ENCODE measurements at regions not wholly inside any gene's neighbourhood (a gene's known extent, or its start where the extent isn't known, plus 50 kb on each side); places are given as distances from the start of the nearest gene placed in this dataset.

DNA sequence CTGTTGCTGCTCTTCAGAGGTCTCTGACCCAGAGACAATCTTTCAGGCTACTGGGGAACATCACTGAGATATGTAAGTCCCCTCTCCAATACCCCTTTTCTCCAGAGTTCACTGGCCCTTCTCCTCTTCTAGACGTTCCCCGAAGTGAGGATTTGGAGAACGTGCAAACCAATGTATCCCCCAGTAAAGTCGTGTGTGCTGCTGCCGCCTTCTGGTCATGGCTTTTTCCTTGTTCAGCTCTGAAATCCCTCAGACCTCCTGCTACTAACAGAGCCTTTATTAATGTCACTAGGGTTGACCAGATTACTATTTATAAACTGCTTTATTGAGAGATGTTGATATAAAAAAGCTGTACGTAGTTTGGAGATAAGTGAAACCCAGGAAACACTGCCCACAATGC lies 1028.6 kb downstream of the CDH9 start:
- no peak for TF ChIP-seq SUZ12 (IDR thresholded peaks at IDR 0.05; ENCODE audit: extremely low read depth, insufficient read depth, insufficient read length)
- no peak for TF ChIP-seq YY1 (IDR thresholded peaks at IDR 0.05; ENCODE audit: insufficient read depth, insufficient read length)
- no peak for TF ChIP-seq ZNF274 (IDR thresholded peaks at IDR 0.05; ENCODE audit: low read depth, low read length)
- H3K36me3 ChIP-seq (ENCODE audit: insufficient read depth, insufficient read length, low read length), result no peaks in the 10 kb centered on the region
- no peak for DNase-seq (ENCODE audit: low read depth, low spot score)

DNA sequence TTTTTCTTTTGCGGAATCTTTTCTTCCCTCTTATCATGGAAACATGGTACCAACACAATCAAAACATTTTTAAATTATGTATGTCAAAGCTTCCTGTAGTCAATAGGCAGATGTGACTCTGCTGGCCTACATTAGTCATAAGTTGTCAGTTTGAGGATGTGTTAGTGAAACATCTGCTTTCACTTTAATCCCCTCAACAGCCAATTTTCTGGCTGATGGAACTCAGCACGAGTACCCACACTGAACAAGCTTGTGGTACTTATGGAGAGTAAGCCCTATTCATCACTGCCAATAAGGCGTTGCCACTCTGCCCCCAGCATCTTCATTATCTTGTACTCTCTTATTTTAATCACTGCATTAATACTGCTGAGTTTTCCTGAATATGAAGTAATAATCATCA lies 1034.4 kb downstream of the CDH9 start:
- Histone ChIP-seq H3K36me3 (ENCODE audit: insufficient read depth, insufficient read length, low read length) (no peaks in the 10 kb centered on the region), H3K4me3 (ENCODE audit: insufficient read length, low read depth) (no peak overlapping the region), H3K9ac (ENCODE audit: insufficient read length, low read depth) (no peak overlapping the region), H3K4me1 (ENCODE audit: insufficient read depth, insufficient read length) (no peaks in the 10 kb centered on the region), H3K9me3 (ENCODE audit: insufficient read depth, low read length) (no peaks in the 10 kb centered on the region), H3K27me3 (ENCODE audit: insufficient read depth, insufficient read length) (no peaks in the 10 kb centered on the region)
- no peak for TF ChIP-seq SUZ12 (IDR thresholded peaks at IDR 0.05; ENCODE audit: extremely low read depth, insufficient read depth, insufficient read length)
- TF ChIP-seq YY1 (IDR thresholded peaks at IDR 0.05; ENCODE audit: insufficient read depth, insufficient read length), result no peak
- no peak for TF ChIP-seq ZNF274 (IDR thresholded peaks at IDR 0.05; ENCODE audit: low read depth, low read length)
- no peak for DNase-seq (ENCODE audit: low read depth, low spot score)

More for the DNA sequence above, 1028.6 kb downstream of the CDH9 start:
- Histone ChIP-seq H3K9me3 (ENCODE audit: insufficient read depth, low read length) (no peaks in the 10 kb centered on the region), H3K4me1 (ENCODE audit: insufficient read depth, insufficient read length) (no peaks in the 10 kb centered on the region), H3K4me3 (ENCODE audit: insufficient read length, low read depth) (no peak overlapping the region), H3K27me3 (ENCODE audit: insufficient read depth, insufficient read length) (no peaks in the 10 kb centered on the region), H3K9ac (ENCODE audit: insufficient read length, low read depth) (no peak overlapping the region)

DNA sequence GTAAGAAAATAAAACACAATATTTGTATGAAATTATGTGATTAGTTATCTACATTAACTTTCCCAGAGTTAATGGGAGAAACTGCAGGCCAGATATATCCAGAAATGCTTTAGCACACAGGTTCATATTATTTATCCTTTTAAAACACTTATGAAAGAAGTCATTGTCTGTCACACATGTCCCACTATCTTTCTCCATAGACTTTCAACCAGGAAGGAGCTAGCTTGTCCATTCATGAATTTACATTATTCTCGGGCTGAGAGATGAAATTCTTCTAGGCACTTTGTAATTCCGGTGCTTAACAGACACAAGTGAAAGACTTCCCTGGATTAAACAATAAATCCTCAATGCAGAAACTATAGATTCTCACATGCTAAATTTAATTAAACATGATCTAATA lies 1043.2 kb downstream of the CDH9 start:
- Histone ChIP-seq H3K27me3 (ENCODE audit: insufficient read depth, insufficient read length) (no peaks in the 10 kb centered on the region), H3K9ac (ENCODE audit: insufficient read length, low read depth) (no peak overlapping the region), H3K36me3 (ENCODE audit: insufficient read depth, insufficient read length, low read length) (no peaks in the 10 kb centered on the region), H3K4me3 (ENCODE audit: insufficient read length, low read depth) (no peak overlapping the region), H3K9me3 (ENCODE audit: insufficient read depth, low read length) (no peaks in the 10 kb centered on the region), H3K4me1 (ENCODE audit: insufficient read depth, insufficient read length) (no peaks in the 10 kb centered on the region)
- DNase-seq (ENCODE audit: low read depth, low spot score), result no peak
- TF ChIP-seq ZNF274 (IDR thresholded peaks at IDR 0.05; ENCODE audit: low read depth, low read length), result no peak
- TF ChIP-seq YY1 (IDR thresholded peaks at IDR 0.05; ENCODE audit: insufficient read depth, insufficient read length), result no peak
- TF ChIP-seq SUZ12 (IDR thresholded peaks at IDR 0.05; ENCODE audit: extremely low read depth, insufficient read depth, insufficient read length), result no peak

DNA sequence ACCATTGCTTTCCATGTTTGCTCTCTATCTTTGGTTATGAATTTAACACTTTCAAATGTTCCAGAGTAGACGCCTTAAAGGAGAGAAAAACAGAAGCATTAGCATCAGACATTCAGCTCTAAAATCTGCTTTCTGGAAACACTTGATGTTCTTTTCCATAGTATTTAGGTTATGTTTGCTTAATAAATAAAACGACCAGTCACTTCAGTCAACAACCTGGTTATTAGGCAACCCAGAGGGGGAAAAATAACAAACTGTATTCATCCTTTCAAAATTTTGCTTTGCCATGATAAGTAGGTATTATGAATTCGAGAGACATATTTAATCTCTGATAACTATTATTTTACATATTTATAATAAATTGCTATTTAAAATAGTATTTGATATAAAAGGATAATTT lies 1044.7 kb downstream of the CDH9 start:
- H3K4me1 ChIP-seq (ENCODE audit: insufficient read depth, insufficient read length), result no peaks in the 10 kb centered on the region
- H3K4me3 ChIP-seq (ENCODE audit: insufficient read length, low read depth), result no peak overlapping the region
- H3K9ac ChIP-seq (ENCODE audit: insufficient read length, low read depth), result no peak overlapping the region
- no peaks in the 10 kb centered on the region for H3K27me3 ChIP-seq (ENCODE audit: insufficient read depth, insufficient read length)
- no peaks in the 10 kb centered on the region for H3K36me3 ChIP-seq (ENCODE audit: insufficient read depth, insufficient read length, low read length)
- DNase-seq (ENCODE audit: low read depth, low spot score), result no peak
- TF ChIP-seq SUZ12 (IDR thresholded peaks at IDR 0.05; ENCODE audit: extremely low read depth, insufficient read depth, insufficient read length) (no peak), YY1 (IDR thresholded peaks at IDR 0.05; ENCODE audit: insufficient read depth, insufficient read length) (no peak), ZNF274 (IDR thresholded peaks at IDR 0.05; ENCODE audit: low read depth, low read length) (no peak)
- no peaks in the 10 kb centered on the region for H3K9me3 ChIP-seq (ENCODE audit: insufficient read depth, low read length)

DNA sequence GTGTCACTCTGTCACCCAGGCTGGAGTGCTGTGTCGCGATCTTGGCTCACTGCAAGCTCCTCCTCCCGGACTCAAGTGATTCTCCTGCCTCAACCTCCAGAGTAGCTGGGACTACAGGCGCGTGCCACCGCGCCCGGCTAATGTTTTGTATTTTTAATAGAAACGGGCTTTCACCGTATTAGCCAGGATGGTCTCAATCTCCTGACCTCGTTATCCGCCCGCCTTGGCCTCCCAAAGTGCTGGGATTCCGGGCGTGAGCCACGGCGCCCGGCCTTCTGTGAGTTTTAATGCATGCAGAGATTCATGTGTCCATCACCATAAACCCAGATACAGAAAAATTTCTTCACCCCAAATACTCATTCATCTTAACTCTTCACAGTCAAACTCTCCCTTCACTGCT lies 1046.7 kb downstream of the CDH9 start:
- Histone ChIP-seq H3K27me3 (ENCODE audit: insufficient read depth, insufficient read length) (no peaks in the 10 kb centered on the region), H3K9ac (ENCODE audit: insufficient read length, low read depth) (no peak overlapping the region), H3K9me3 (ENCODE audit: insufficient read depth, low read length) (no peaks in the 10 kb centered on the region), H3K4me3 (ENCODE audit: insufficient read length, low read depth) (no peak overlapping the region), H3K36me3 (ENCODE audit: insufficient read depth, insufficient read length, low read length) (no peaks in the 10 kb centered on the region), H3K4me1 (ENCODE audit: insufficient read depth, insufficient read length) (no peaks in the 10 kb centered on the region)
- TF ChIP-seq SUZ12 (IDR thresholded peaks at IDR 0.05; ENCODE audit: extremely low read depth, insufficient read depth, insufficient read length) (no peak), YY1 (IDR thresholded peaks at IDR 0.05; ENCODE audit: insufficient read depth, insufficient read length) (no peak), ZNF274 (IDR thresholded peaks at IDR 0.05; ENCODE audit: low read depth, low read length) (no peak)
- no peak for DNase-seq (ENCODE audit: low read depth, low spot score)

DNA sequence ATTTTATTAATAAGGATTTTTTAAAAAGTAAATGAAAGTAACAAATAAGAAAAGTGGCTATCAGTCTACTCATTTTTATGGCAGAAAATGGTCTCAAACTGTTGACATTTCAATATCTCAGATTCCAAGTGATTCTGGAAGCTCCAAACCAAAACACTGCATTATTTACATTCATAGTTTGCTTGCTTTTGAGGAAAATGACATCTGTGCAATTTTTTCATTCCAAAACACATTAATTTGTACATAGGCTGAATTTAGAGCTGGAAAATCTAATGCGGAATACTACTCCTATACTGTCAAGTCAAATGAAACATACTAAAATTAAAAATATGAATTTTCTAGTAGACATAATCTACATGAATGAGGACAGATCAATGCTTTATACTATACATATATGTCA lies 1047.6 kb downstream of the CDH9 start:
- DNase-seq (ENCODE audit: low read depth, low spot score), result no peak
- H3K9me3 ChIP-seq (ENCODE audit: insufficient read depth, low read length), result no peaks in the 10 kb centered on the region
- H3K9ac ChIP-seq (ENCODE audit: insufficient read length, low read depth), result no peak overlapping the region
- no peaks in the 10 kb centered on the region for H3K27me3 ChIP-seq (ENCODE audit: insufficient read depth, insufficient read length)
- no peak overlapping the region for H3K4me3 ChIP-seq (ENCODE audit: insufficient read length, low read depth)
- no peaks in the 10 kb centered on the region for H3K36me3 ChIP-seq (ENCODE audit: insufficient read depth, insufficient read length, low read length)
- TF ChIP-seq YY1 (IDR thresholded peaks at IDR 0.05; ENCODE audit: insufficient read depth, insufficient read length), result no peak
- no peak for TF ChIP-seq SUZ12 (IDR thresholded peaks at IDR 0.05; ENCODE audit: extremely low read depth, insufficient read depth, insufficient read length)
- TF ChIP-seq ZNF274 (IDR thresholded peaks at IDR 0.05; ENCODE audit: low read depth, low read length), result no peak
- no peaks in the 10 kb centered on the region for H3K4me1 ChIP-seq (ENCODE audit: insufficient read depth, insufficient read length)

DNA sequence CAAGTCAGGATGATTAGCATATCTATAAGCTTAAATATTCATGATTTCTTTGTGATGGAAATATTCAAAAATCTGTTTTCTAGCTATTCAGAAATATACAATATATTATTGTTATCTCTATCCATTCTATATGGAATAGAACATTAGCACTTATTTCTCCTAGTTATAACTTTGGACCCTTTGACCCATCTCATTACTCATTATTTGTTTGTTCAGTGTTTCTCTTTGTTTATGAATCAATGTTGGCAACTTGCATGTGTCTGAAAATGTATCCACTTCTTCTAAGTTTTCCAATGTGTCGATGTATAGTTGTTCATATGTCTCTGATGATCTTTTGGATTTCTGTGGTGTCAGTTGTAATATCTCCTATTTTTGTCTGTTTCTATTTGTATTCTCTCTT lies 1059.3 kb downstream of the CDH9 start:
- Histone ChIP-seq H3K4me1 (ENCODE audit: insufficient read depth, insufficient read length) (no peaks in the 10 kb centered on the region), H3K9me3 (ENCODE audit: insufficient read depth, low read length) (no peaks in the 10 kb centered on the region; the same call in 1 of the 2 replicates), H3K4me3 (ENCODE audit: insufficient read length, low read depth) (no peak overlapping the region), H3K36me3 (ENCODE audit: insufficient read depth, insufficient read length, low read length) (no peaks in the 10 kb centered on the region), H3K27me3 (ENCODE audit: insufficient read depth, insufficient read length) (no peaks in the 10 kb centered on the region), H3K9ac (ENCODE audit: insufficient read length, low read depth) (no peak overlapping the region)
- TF ChIP-seq SUZ12 (IDR thresholded peaks at IDR 0.05; ENCODE audit: extremely low read depth, insufficient read depth, insufficient read length) (no peak), YY1 (IDR thresholded peaks at IDR 0.05; ENCODE audit: insufficient read depth, insufficient read length) (no peak)
- no peak for DNase-seq (ENCODE audit: low read depth, low spot score)

DNA sequence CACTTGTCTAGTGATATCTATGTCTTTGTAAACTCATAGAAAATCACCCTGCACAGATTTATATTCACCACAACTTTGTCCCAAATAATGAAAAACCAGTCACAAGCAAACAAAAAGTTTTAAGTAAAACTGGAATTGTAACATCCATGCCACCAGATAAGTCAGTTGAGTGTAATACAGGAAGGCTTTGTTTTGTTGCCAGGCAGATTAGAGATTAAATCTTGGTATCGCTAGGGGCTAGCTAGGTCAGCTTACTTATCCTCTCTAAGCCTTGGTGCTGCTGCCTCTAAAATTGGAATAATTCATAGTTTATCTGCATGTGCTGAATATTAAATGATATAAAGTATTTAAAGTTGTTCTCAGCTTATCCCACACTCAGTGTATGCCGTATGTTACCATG lies 1062.5 kb downstream of the CDH9 start:
- Histone ChIP-seq H3K36me3 (ENCODE audit: insufficient read depth, insufficient read length, low read length) (no peaks in the 10 kb centered on the region), H3K9ac (ENCODE audit: insufficient read length, low read depth) (no peak overlapping the region), H3K27me3 (ENCODE audit: insufficient read depth, insufficient read length) (no peaks in the 10 kb centered on the region), H3K4me1 (ENCODE audit: insufficient read depth, insufficient read length) (no peaks in the 10 kb centered on the region), H3K4me3 (ENCODE audit: insufficient read length, low read depth) (no peak overlapping the region), H3K9me3 (ENCODE audit: insufficient read depth, low read length) (no peaks in the 10 kb centered on the region; the same call in 1 of the 2 replicates)
- no peak for TF ChIP-seq SUZ12 (IDR thresholded peaks at IDR 0.05; ENCODE audit: extremely low read depth, insufficient read depth, insufficient read length)
- TF ChIP-seq ZNF274 (IDR thresholded peaks at IDR 0.05; ENCODE audit: low read depth, low read length), result no peak
- TF ChIP-seq YY1 (IDR thresholded peaks at IDR 0.05; ENCODE audit: insufficient read depth, insufficient read length), result no peak
- no peak for DNase-seq (ENCODE audit: low read depth, low spot score)

All from NT2/D1 (cell line).